Naive thymus-derived CD4-positive, alpha-beta T cell (primary cell): ENCODE measurements at regions not wholly inside any gene's neighbourhood (a gene's known extent, or its start where the extent isn't known, plus 50 kb on each side); places are given as distances from the start of the nearest gene placed in this dataset.

Source experiments
- ATAC-seq: fragments of 150-1000 bp; cut with Tn5 transposase; 2 replicates; pipeline ENCODE4 v1.10.0; 2021; ENCODE audit warnings: mild to moderate bottlenecking, moderate library complexity
- CTCF ChIA-PET: fragments of 350-600 bp; sonication (Branson Sonifier 250); formaldehyde crosslinking; loops from one replicate; lab custom pipeline; 2021; ENCODE audit warnings: antibody characterized with exemption; lab: Charles Lee
- POLR2A ChIA-PET: fragments of 350-600 bp; sonication (Branson Sonifier 250); formaldehyde crosslinking; loops from one replicate; lab custom pipeline; 2021; ENCODE audit warnings: antibody characterized with exemption, inconsistent platforms; lab: Charles Lee
- DNase-seq, 9 donors: peaks; one replicate each; pipeline versions ENCODE4 v3.0.0 to v3.0.0-alpha.2; 2020 to 2022; ENCODE audit warnings: mixed read lengths in 1 of 9
- H3K27ac ChIP-seq: one replicate; pipeline ENCODE4 v1.7.0; 2013; ENCODE audit warnings: mild to moderate bottlenecking, low read depth, low read length, moderate library complexity
- H3K27me3 ChIP-seq, 2 donors: one replicate each; pipeline ENCODE4 v1.7.0; 2013; ENCODE audit warnings: low read length in 2 of 2, mild to moderate bottlenecking in 2 of 2, moderate library complexity in 2 of 2; ENCODE audit not compliant: control insufficient read depth in 2 of 2, insufficient read depth in 2 of 2
- H3K36me3 ChIP-seq, 3 experiments: 1 replicate in 2 of 3; 2 replicates in 1 of 3; pipeline ENCODE4 v1.7.0; 2013; ENCODE audit warnings: low read length in 3 of 3, mild to moderate bottlenecking in 3 of 3, moderate library complexity in 1 of 3; ENCODE audit not compliant: insufficient read depth in 3 of 3, control insufficient read depth in 2 of 3
- H3K4me1 ChIP-seq, 2 donors: one replicate each; pipeline ENCODE4 v1.7.0; 2013; ENCODE audit warnings: low read length in 2 of 2, mild to moderate bottlenecking in 2 of 2, moderate library complexity in 1 of 2; ENCODE audit not compliant: control insufficient read depth in 2 of 2, insufficient read depth in 2 of 2
- H3K4me3 ChIP-seq: 2 replicates; pipeline ENCODE4 v1.7.0; 2013; ENCODE audit warnings: mild to moderate bottlenecking, low read length
- H3K9me3 ChIP-seq, 3 experiments: 1 replicate in 2 of 3; 2 replicates in 1 of 3; pipeline ENCODE4 v1.7.0; 2013; ENCODE audit warnings: low read length in 3 of 3; ENCODE audit not compliant: control insufficient read depth in 2 of 3
- H3K27ac Mint-ChIP-seq, 9 donors: one replicate each; pipeline ENCODE4 v1.8.0; 2020 to 2022; ENCODE audit warnings: mixed read lengths in 9 of 9, mild to moderate bottlenecking in 8 of 9, moderate library complexity in 5 of 9, inconsistent platforms in 2 of 9
- H3K27me3 Mint-ChIP-seq, 5 donors: one replicate each; pipeline ENCODE4 v1.8.0; 2021 to 2022; ENCODE audit warnings: mixed read lengths in 5 of 5, mild to moderate bottlenecking in 1 of 5
- H3K36me3 Mint-ChIP-seq, 5 donors: one replicate each; pipeline ENCODE4 v1.8.0; 2020 to 2022; ENCODE audit warnings: mixed read lengths in 5 of 5, mild to moderate bottlenecking in 3 of 5, inconsistent platforms in 1 of 5
- H3K4me1 Mint-ChIP-seq, 7 donors: one replicate each; pipeline ENCODE4 v1.8.0; 2020 to 2022; ENCODE audit warnings: mixed read lengths in 7 of 7, mild to moderate bottlenecking in 3 of 7, inconsistent platforms in 1 of 7
- H3K4me3 Mint-ChIP-seq, 10 donors: one replicate each; pipeline ENCODE4 v1.8.0; 2020 to 2022; ENCODE audit warnings: mild to moderate bottlenecking in 10 of 10, mixed read lengths in 10 of 10, moderate library complexity in 6 of 10, inconsistent platforms in 2 of 10
- H3K9me3 Mint-ChIP-seq, 11 donors: one replicate each; pipeline ENCODE4 v1.8.0; 2020 to 2022; ENCODE audit warnings: mixed read lengths in 11 of 11, mild to moderate bottlenecking in 4 of 11, inconsistent platforms in 1 of 11, moderate library complexity in 1 of 11
- intact Hi-C, 2 donors: fragments of 100-400 bp; cut with micrococcal nuclease; formaldehyde crosslinking; loops; one replicate each; pipeline ENCODE4 v1.15.1; 2023

DNA sequence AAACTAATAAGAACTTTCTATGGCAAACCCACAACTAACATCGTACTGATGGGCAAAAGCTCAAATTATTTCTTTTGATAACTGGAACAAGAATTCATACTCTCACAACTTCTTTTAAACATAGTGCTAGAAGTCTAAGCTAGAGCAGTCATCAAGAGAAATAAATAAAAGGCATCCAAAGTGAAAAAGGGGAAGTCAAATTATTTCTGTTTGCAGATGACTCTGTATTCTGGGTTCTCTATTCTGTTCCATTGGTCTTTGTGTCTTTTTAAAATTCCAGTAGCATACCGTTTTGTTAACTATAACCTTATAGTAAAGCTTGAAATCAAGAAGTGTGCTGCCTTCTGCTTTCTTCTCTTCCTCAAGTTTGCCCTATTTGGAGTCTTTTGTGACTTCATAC is 1215.9 kb downstream of the UQCRFS1 start:
- POLR2A ChIA-PET = no interaction called here
- CTCF ChIA-PET = no interaction called here
- H3K36me3 Mint-ChIP-seq = no peaks in the 10 kb centered on the region

DNA sequence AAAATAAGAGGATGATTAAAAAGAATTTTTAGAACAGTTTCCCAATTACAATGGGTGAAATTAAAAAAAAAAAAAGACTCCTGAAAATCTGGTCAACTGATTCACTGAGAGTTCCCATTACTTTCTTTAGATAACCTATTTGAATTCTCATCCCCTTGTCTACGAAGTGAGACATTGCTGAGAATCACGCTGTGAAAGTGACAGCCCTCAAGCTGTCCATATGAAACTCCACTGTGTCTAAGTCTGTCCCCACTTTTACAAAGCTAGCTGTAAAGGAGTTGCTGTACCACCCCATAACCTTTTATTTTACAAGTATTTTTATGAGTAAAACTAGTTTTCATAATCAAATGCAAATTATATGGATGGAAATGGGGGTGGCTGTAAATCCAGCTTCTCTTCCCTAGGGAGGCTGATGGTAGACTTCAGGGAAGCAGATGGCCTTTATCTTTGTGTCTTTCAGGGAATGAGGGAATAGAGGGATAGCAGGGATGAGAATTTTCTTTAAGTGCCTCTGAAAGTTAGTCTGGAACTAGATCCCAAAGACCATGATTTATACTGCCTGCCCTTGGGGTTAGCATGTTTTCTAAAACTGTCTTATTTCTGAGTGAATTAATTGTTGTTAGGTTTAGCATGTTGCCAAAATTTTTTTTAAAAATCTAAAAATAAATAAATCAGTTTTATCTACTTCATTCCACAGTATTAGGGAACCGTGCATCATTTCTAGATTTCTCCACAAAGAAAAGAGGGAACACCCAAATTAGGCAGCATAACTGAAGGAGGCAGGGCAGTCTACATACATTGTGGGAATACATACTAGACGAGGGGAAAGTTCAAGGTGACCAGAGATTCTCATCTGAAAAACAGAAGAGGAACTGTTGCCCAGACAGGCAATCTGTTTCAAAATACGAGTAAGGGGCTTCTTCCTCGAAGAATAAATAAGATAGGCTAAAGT is 1219.1 kb downstream of the UQCRFS1 start:
- no peaks in the 10 kb centered on the region for H3K36me3 Mint-ChIP-seq
- no peak overlapping the region for H3K27ac Mint-ChIP-seq
- CTCF ChIA-PET = no interaction called here

More for the DNA sequence above, 1215.9 kb downstream of the UQCRFS1 start:
- Histone ChIP-seq H3K27ac (no peak overlapping the region), H3K36me3 (no peaks in the 10 kb centered on the region), H3K27me3 (no peaks in the 10 kb centered on the region), H3K4me3 (no peak overlapping the region), H3K4me1 (no peaks in the 10 kb centered on the region), H3K9me3 (no peaks in the 10 kb centered on the region)
- intact Hi-C loops = no loop called here
- no peak for DNase-seq
- no peaks in the 10 kb centered on the region for H3K4me1 Mint-ChIP-seq
- H3K27me3 Mint-ChIP-seq = peaks cover 0 to 8% (median 0%) of the 10 kb centered on the region in 5 donors
- no peak overlapping the region for H3K4me3 Mint-ChIP-seq
- no peak for ATAC-seq
- no peak overlapping the region for H3K27ac Mint-ChIP-seq
- H3K9me3 Mint-ChIP-seq = peaks cover 0 to 16% (median 4%) of the 10 kb centered on the region in 11 donors

DNA sequence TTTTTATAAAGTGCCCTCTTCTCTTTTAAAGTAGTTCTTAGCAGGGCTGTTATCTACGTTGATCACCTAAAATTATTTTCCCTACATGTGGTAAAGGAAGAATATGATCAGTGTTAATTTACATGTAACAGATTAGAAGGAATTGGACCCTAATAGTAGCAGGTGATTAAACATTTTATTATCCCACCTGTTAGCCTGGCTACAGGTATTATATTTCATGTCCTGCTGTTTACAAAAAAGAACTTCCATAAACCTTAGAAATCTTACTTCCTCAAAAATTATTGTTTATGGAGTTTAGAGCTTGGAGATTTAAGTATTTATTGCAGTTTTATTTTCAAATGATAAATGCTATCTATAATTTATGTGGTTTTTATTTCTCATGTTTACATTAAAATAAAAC is 1226.7 kb downstream of the UQCRFS1 start:
- no peaks in the 10 kb centered on the region for H3K4me1 Mint-ChIP-seq
- no peak overlapping the region for H3K4me3 ChIP-seq
- no peak for ATAC-seq
- H3K27me3 ChIP-seq = no peaks in the 10 kb centered on the region
- no peak overlapping the region for H3K27ac ChIP-seq
- H3K9me3 Mint-ChIP-seq = peaks cover 0 to 7% (median 0%) of the 10 kb centered on the region in 11 donors
- no peaks in the 10 kb centered on the region for H3K9me3 ChIP-seq
- H3K4me3 Mint-ChIP-seq = no peak overlapping the region
- CTCF ChIA-PET = no interaction called here
- intact Hi-C loops = no loop called here
- H3K36me3 Mint-ChIP-seq = no peaks in the 10 kb centered on the region
- DNase-seq = no peak
- H3K27ac Mint-ChIP-seq = no peak overlapping the region
- peaks cover 0 to 7% (median 3%) of the 10 kb centered on the region in 5 donors for H3K27me3 Mint-ChIP-seq
- POLR2A ChIA-PET = no interaction called here
- H3K36me3 ChIP-seq = no peaks in the 10 kb centered on the region
- no peaks in the 10 kb centered on the region for H3K4me1 ChIP-seq

More for the DNA sequence above, 1219.1 kb downstream of the UQCRFS1 start:
- Histone ChIP-seq H3K4me1 (no peaks in the 10 kb centered on the region), H3K27me3 (no peaks in the 10 kb centered on the region), H3K9me3 (no peaks in the 10 kb centered on the region), H3K27ac (no peak overlapping the region), H3K36me3 (no peaks in the 10 kb centered on the region), H3K4me3 (no peak overlapping the region)
- ATAC-seq = no peak
- intact Hi-C loops = no loop called here
- H3K4me1 Mint-ChIP-seq = no peaks in the 10 kb centered on the region
- no peak for DNase-seq
- peaks cover 0 to 12% (median 0%) of the 10 kb centered on the region in 11 donors for H3K9me3 Mint-ChIP-seq
- H3K4me3 Mint-ChIP-seq = no peak overlapping the region
- POLR2A ChIA-PET = no interaction called here
- H3K27me3 Mint-ChIP-seq = peaks cover 0 to 7% (median 0%) of the 10 kb centered on the region in 5 donors

DNA sequence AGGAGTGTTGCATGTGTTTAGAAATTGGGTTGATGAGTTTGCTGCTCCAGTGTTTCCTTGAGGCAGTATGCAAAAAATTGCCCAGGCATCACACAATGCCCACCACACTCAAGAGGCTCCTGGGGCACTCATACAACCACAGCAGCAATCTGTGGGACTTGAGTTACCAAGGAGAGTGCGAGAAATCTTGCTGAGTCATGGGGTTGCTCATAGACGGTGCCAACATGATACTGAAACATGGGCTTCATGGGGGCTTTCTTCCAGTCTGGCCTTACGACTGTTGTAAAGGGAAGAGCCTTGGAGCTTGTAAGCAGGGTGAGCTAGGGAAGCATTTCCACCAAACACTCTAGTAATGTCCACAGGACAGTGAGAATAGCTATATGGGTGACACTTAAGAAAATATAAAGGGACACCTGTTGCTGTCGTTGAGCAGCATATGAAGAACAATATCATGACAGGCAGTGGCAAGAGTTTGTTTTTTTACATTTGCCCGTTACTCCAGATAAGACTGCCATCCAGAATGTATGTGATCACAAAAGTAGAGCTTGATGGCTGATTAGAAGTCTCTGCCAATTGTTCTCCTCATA is 1237.4 kb downstream of the UQCRFS1 start:
- H3K4me3 Mint-ChIP-seq = no peak overlapping the region
- Histone ChIP-seq H3K36me3 (no peaks in the 10 kb centered on the region), H3K9me3 (no peaks in the 10 kb centered on the region), H3K27me3 (no peaks in the 10 kb centered on the region), H3K4me1 (no peaks in the 10 kb centered on the region), H3K27ac (no peak overlapping the region), H3K4me3 (no peak overlapping the region)
- H3K9me3 Mint-ChIP-seq = peaks cover 0 to 17% (median 0%) of the 10 kb centered on the region in 11 donors
- DNase-seq (no peak), ATAC-seq (no peak)
- H3K36me3 Mint-ChIP-seq = peaks cover 0 to 12% (median 0%) of the 10 kb centered on the region in 5 donors
- POLR2A ChIA-PET = no interaction called here
- H3K27ac Mint-ChIP-seq = no peak overlapping the region
- peaks cover 0 to 15% (median 0%) of the 10 kb centered on the region in 5 donors for H3K27me3 Mint-ChIP-seq
- intact Hi-C loops = loop anchor here in 1 of 2 donors (2.0 kb wide), 1 partner anchor 349 kb away; no protein-coding TSS in a partner anchor
- no peaks in the 10 kb centered on the region for H3K4me1 Mint-ChIP-seq
- CTCF ChIA-PET = no interaction called here

DNA sequence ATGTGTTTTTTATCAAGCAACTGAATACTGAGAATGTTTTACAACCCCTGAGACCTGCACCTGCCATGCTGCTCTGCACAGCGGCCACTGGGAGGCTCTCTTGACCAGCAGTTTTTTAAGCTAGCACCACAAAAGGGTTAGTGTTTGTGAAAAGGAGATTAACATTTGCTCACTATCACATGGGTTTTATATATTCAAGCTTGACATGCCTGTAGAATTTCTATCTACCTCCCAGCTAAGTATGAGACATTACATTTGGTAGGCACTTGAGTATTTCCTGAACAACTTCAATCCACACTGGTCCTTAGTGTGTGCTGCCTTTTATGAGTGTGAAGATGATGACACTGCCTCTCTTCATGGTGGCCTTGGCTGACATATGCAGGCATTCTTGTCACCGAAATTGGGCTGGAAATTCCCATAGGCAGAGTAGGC is 1238.9 kb downstream of the UQCRFS1 start:
- no peak for ATAC-seq
- Histone ChIP-seq H3K4me3 (no peak overlapping the region), H3K27me3 (no peaks in the 10 kb centered on the region), H3K4me1 (no peaks in the 10 kb centered on the region), H3K36me3 (no peaks in the 10 kb centered on the region), H3K9me3 (no peaks in the 10 kb centered on the region), H3K27ac (no peak overlapping the region)
- H3K9me3 Mint-ChIP-seq = peaks cover 0 to 17% (median 0%) of the 10 kb centered on the region in 11 donors
- peaks cover 0 to 15% (median 0%) of the 10 kb centered on the region in 5 donors for H3K27me3 Mint-ChIP-seq
- H3K27ac Mint-ChIP-seq = no peak overlapping the region
- no peak overlapping the region for H3K4me3 Mint-ChIP-seq
- peaks cover 0 to 12% (median 0%) of the 10 kb centered on the region in 5 donors for H3K36me3 Mint-ChIP-seq
- intact Hi-C loops = loop anchor here in 1 of 2 donors (1.0 to 2.0 kb wide), 2 partner anchors 351 to 736 kb away; no protein-coding TSS in a partner anchor
- no peaks in the 10 kb centered on the region for H3K4me1 Mint-ChIP-seq
- no peak for DNase-seq
- ChIA-PET CTCF (no interaction called here), POLR2A (no interaction called here)

DNA sequence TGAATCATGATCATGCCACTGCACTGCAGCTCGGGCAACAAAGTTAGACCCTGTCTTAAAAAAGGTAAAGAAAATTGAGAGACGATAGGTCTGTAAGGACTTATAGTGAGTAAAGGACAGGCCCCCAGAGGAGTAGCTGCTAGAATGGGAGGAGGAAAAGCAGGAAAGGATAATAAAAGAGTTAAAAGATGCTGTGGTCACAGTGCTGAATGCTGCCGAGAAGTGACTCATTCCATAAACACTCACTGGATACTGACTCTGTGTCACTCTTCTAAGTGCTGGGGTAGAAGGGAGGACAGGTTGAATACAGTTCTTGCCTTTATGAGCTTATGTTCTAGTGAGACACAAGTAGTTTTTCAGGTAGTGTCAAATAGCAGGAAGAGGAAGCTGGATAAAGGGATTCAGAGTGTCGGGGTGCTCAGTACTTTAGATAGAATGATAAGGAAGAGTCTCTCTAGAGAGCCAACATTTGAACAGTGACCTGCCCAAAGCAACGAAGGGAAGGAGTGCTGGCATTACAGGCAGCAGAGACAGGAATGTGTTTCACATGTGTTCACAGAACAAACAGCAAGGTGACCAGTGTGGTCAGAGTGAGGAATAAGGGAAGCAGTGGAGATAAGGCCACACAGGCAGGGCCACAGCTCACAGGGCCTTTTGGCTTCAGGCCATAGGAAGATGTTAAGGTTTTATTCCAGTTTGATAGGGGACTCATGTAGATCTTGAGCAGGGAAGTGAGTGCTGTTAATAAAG is 1240.5 kb downstream of the UQCRFS1 start:
- CTCF ChIA-PET = no interaction called here
- no peaks in the 10 kb centered on the region for H3K4me1 ChIP-seq
- Mint-ChIP-seq H3K4me3 (no peak overlapping the region), H3K36me3 (peaks cover 0 to 12% (median 0%) of the 10 kb centered on the region in 5 donors), H3K27me3 (peaks cover 0 to 15% (median 0%) of the 10 kb centered on the region in 5 donors), H3K4me1 (no peaks in the 10 kb centered on the region), H3K9me3 (peaks cover 0 to 17% (median 0%) of the 10 kb centered on the region in 11 donors), H3K27ac (no peak overlapping the region)
- no peaks in the 10 kb centered on the region for H3K36me3 ChIP-seq
- H3K4me3 ChIP-seq = no peak overlapping the region
- H3K27ac ChIP-seq = no peak overlapping the region
- intact Hi-C loops = no loop called here
- POLR2A ChIA-PET = no interaction called here
- DNase-seq = no peak
- H3K27me3 ChIP-seq = no peaks in the 10 kb centered on the region
- no peak for ATAC-seq
- H3K9me3 ChIP-seq = no peaks in the 10 kb centered on the region
